CD4-positive, alpha-beta T cell (primary cell): ENCODE measurements at regions not wholly inside any gene's neighbourhood (a gene's known extent, or its start where the extent isn't known, plus 50 kb on each side); places are given as distances from the start of the nearest gene placed in this dataset.

Source experiments
- ATAC-seq: fragments of 200-7000 bp; cut with Tn5 transposase; one replicate; pipeline ENCODE4 v1.10.0; 2022; ENCODE audit warnings: mild to moderate bottlenecking; ENCODE audit not compliant: poor library complexity
- CTCF ChIA-PET: fragments of 350-600 bp; sonication (Branson Sonifier 250); formaldehyde crosslinking; loops from one replicate; lab custom pipeline; 2021; ENCODE audit warnings: antibody characterized with exemption, inconsistent platforms; lab: Charles Lee
- POLR2A ChIA-PET: fragments of 350-600 bp; sonication (Branson Sonifier 250); formaldehyde crosslinking; loops from one replicate; lab custom pipeline; 2021; ENCODE audit warnings: antibody characterized with exemption, inconsistent platforms; lab: Charles Lee
- DNase-seq, 14 experiments: peaks; one replicate each; pipeline ENCODE4 v3.0.0-alpha.2; 2013 to 2020; ENCODE audit warnings: mixed read lengths in 2 of 14
- H3K27ac ChIP-seq, 2 donors: one replicate each; pipeline versions ENCODE4 v1.5.1 to v1.7.0; 2013; ENCODE audit warnings: low read length in 2 of 2, low read depth in 1 of 2, mild to moderate bottlenecking in 1 of 2
- H3K27me3 ChIP-seq, 2 experiments: 1 replicate in 1 of 2; 2 replicates in 1 of 2; pipeline versions ENCODE4 v1.6.1 to v1.7.0; 2013; ENCODE audit warnings: low read length in 2 of 2, control low read depth in 1 of 2, mild to moderate bottlenecking in 1 of 2, moderate library complexity in 1 of 2; ENCODE audit not compliant: insufficient read depth in 2 of 2, control insufficient read depth in 1 of 2
- H3K36me3 ChIP-seq: one replicate; pipeline ENCODE4 v1.6.1; 2013; ENCODE audit warnings: low read length, control low read depth; ENCODE audit not compliant: insufficient read depth
- H3K4me1 ChIP-seq: one replicate; pipeline ENCODE4 v1.6.1; 2013; ENCODE audit warnings: low read length, control low read depth; ENCODE audit not compliant: insufficient read depth
- H3K4me3 ChIP-seq: one replicate; pipeline ENCODE4 v1.5.1; 2013; ENCODE audit warnings: mild to moderate bottlenecking, low read length, moderate library complexity
- H3K9me3 ChIP-seq, 2 experiments: 1 replicate in 1 of 2; 2 replicates in 1 of 2; pipeline versions ENCODE4 v1.6.1 to v1.7.0; 2013; ENCODE audit warnings: low read length in 2 of 2, mild to moderate bottlenecking in 2 of 2, control low read depth in 1 of 2, moderate library complexity in 1 of 2; ENCODE audit not compliant: control insufficient read depth in 1 of 2, insufficient read depth in 1 of 2
- H3K27ac Mint-ChIP-seq: one replicate; pipeline ENCODE4 v1.8.0; 2020; ENCODE audit warnings: mixed read lengths
- H3K27me3 Mint-ChIP-seq: one replicate; pipeline ENCODE4 v1.8.0; 2021; ENCODE audit warnings: mixed read lengths
- H3K36me3 Mint-ChIP-seq: one replicate; pipeline ENCODE4 v1.8.0; 2021; ENCODE audit warnings: low read depth, mixed read lengths
- H3K4me1 Mint-ChIP-seq: one replicate; pipeline ENCODE4 v1.8.0; 2021; ENCODE audit warnings: low read depth, mixed read lengths
- H3K4me3 Mint-ChIP-seq: one replicate; pipeline ENCODE4 v1.8.0; 2020; ENCODE audit warnings: mild to moderate bottlenecking, mixed read lengths
- H3K9me3 Mint-ChIP-seq: one replicate; pipeline ENCODE4 v1.8.0; 2020; ENCODE audit warnings: mixed read lengths
- intact Hi-C, 2 experiments: fragments of 100-400 bp; cut with DNase I in 1 of 2; cut with micrococcal nuclease in 1 of 2; formaldehyde crosslinking; loops; one replicate each; pipeline versions ENCODE4 v1.15.1 to v1.9.0; 2023 to 2025; cut with DNase I, micrococcal nuclease
- TF ChIP-seq, protein P1 (sequence below): fragments of 200-600 bp; IDR thresholded peaks from one replicate; pipeline ENCODE4 v1.8.0; 2022; ENCODE audit warnings: antibody characterized with exemption, mild to moderate bottlenecking

DNA sequence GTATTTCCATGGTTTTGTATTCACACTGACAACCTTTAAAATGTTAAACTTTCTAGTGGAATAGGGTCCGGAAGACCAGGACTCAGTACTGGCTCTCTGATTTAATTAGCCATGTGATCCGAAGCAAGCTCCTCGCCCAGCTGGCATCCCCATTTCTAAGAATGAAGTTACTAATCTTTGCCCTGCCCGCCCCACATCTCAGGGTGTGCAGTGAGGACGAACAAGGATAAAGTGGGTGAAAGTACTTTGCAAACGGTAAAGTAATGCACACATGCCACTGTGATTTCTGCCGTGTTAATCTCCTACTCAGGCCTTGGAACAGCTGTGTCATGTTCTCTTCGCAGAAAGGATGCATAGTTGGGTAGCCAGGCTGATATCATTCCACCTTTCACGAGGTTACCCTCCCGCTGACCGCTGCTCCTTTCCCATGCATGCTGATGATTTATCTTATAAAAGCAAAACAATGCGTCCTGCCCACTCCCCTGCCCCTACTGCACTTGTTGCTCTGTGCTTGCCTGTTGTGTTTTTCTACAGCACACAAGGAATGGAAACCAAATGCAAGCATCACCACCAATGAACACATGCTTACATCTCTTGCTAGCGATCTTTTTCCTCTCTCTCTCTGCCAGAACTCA lies 539.0 kb downstream of the EFNB2 start:
- intact Hi-C loops = no loop called here
- DNase-seq (no peak), ATAC-seq (no peak)
- Histone ChIP-seq H3K4me1 (no peaks in the 10 kb centered on the region), H3K27ac (no peak overlapping the region), H3K27me3 (no peaks in the 10 kb centered on the region), H3K9me3 (peaks cover 0 to 8% of the 10 kb centered on the region in 2 experiments), H3K4me3 (no peak overlapping the region), H3K36me3 (no peaks in the 10 kb centered on the region)
- Mint-ChIP-seq H3K9me3 (peaks cover 5% of the 10 kb centered on the region), H3K4me3 (no peak overlapping the region), H3K27me3 (no peaks in the 10 kb centered on the region), H3K36me3 (no peaks in the 10 kb centered on the region), H3K27ac (no peak overlapping the region), H3K4me1 (no peaks in the 10 kb centered on the region)
- POLR2A ChIA-PET = no interaction called here
- CTCF ChIA-PET = no interaction called here
- TF ChIP-seq, protein P1, sequence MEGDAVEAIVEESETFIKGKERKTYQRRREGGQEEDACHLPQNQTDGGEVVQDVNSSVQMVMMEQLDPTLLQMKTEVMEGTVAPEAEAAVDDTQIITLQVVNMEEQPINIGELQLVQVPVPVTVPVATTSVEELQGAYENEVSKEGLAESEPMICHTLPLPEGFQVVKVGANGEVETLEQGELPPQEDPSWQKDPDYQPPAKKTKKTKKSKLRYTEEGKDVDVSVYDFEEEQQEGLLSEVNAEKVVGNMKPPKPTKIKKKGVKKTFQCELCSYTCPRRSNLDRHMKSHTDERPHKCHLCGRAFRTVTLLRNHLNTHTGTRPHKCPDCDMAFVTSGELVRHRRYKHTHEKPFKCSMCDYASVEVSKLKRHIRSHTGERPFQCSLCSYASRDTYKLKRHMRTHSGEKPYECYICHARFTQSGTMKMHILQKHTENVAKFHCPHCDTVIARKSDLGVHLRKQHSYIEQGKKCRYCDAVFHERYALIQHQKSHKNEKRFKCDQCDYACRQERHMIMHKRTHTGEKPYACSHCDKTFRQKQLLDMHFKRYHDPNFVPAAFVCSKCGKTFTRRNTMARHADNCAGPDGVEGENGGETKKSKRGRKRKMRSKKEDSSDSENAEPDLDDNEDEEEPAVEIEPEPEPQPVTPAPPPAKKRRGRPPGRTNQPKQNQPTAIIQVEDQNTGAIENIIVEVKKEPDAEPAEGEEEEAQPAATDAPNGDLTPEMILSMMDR = no peak

GRCh38 chr13:105994340-105994739 lies 541.1 kb downstream of the EFNB2 start:
- ChIA-PET CTCF (no interaction called here), POLR2A (no interaction called here)
- no peak overlapping the region for H3K4me3 Mint-ChIP-seq
- H3K27ac Mint-ChIP-seq = no peak overlapping the region
- peaks cover 8% of the 10 kb centered on the region for H3K9me3 Mint-ChIP-seq
- DNase-seq (no peak), ATAC-seq (no peak)
- H3K4me1 Mint-ChIP-seq = no peaks in the 10 kb centered on the region
- Histone ChIP-seq H3K4me3 (no peak overlapping the region), H3K27me3 (no peaks in the 10 kb centered on the region), H3K4me1 (no peaks in the 10 kb centered on the region), H3K36me3 (no peaks in the 10 kb centered on the region), H3K9me3 (peaks cover 0 to 8% of the 10 kb centered on the region in 2 experiments), H3K27ac (no peak overlapping the region)
- no peaks in the 10 kb centered on the region for H3K27me3 Mint-ChIP-seq
- H3K36me3 Mint-ChIP-seq = no peaks in the 10 kb centered on the region
- intact Hi-C loops = no loop called here
- TF ChIP-seq, protein P1 = no peak

DNA sequence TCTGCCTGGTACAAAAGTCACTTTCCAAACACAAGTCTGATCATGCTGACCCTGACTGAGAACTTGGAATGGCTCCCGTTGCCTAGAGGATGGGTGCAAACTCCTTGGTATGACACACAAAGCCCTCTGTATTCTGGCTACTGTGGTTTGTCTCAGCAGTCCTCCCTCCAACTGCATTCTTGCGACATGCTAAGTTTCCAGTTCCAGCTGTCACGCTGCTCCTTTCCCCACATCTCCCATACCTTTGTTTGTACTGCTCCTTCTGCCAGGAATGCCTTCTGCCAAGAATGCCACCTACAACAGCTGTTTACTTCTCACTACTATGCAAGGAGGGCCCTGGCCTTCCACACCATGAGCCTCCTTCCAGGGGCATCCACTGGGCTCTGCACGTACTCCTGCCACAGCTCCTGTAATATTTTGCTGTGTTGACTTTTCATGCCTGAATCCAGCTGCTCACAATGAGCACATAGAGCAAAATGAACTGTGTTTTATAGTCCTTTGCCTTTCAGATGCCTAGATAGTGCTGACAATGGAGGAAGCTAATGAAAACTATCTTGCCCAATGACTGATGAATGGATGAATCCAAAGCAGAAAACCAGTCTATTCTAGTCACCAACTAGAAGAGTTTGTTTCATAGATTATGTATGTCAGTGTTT lies 543.7 kb downstream of the EFNB2 start:
- Mint-ChIP-seq H3K36me3 (no peaks in the 10 kb centered on the region), H3K4me3 (no peak overlapping the region), H3K4me1 (no peaks in the 10 kb centered on the region), H3K27me3 (no peaks in the 10 kb centered on the region), H3K9me3 (peaks cover 4% of the 10 kb centered on the region), H3K27ac (no peak overlapping the region)
- Histone ChIP-seq H3K27ac (no peak overlapping the region), H3K4me1 (no peaks in the 10 kb centered on the region), H3K9me3 (no peaks in the 10 kb centered on the region), H3K27me3 (no peaks in the 10 kb centered on the region), H3K36me3 (no peaks in the 10 kb centered on the region), H3K4me3 (no peak overlapping the region)
- POLR2A ChIA-PET = no interaction called here
- TF ChIP-seq, protein P1 = no peak
- ATAC-seq = no peak
- intact Hi-C loops = no loop called here
- no peak for DNase-seq
- CTCF ChIA-PET = no interaction called here
